MG63 (cell line): ENCODE measurements at regions not wholly inside any gene's neighbourhood (a gene's known extent, or its start where the extent isn't known, plus 50 kb on each side); places are given as distances from the start of the nearest gene placed in this dataset.

Source experiments
- DNase-seq: peaks from one replicate; pipeline ENCODE4 v3.0.0-alpha.2; 2020
- H3K27me3 ChIP-seq: fragments of 250-450 bp; sonication (Bioruptor Pico); 2 replicates; pipeline ENCODE4 v1.5.1; 2020; ENCODE audit warnings: mild to moderate bottlenecking, moderate library complexity
- H3K36me3 ChIP-seq: fragments of 250-450 bp; sonication (Bioruptor Pico); 2 replicates; pipeline ENCODE4 v1.5.1; 2020; ENCODE audit warnings: mild to moderate bottlenecking, moderate library complexity
- H3K4me3 ChIP-seq: fragments of 250-450 bp; sonication (Bioruptor Pico); 2 replicates; pipeline ENCODE4 v1.5.1; 2020; ENCODE audit warnings: mild to moderate bottlenecking, moderate library complexity
- H3K9me3 ChIP-seq: fragments of 250-450 bp; sonication (Bioruptor Pico); 2 replicates; pipeline ENCODE4 v1.5.1; 2020; ENCODE audit warnings: mild to moderate bottlenecking, moderate library complexity

DNA sequence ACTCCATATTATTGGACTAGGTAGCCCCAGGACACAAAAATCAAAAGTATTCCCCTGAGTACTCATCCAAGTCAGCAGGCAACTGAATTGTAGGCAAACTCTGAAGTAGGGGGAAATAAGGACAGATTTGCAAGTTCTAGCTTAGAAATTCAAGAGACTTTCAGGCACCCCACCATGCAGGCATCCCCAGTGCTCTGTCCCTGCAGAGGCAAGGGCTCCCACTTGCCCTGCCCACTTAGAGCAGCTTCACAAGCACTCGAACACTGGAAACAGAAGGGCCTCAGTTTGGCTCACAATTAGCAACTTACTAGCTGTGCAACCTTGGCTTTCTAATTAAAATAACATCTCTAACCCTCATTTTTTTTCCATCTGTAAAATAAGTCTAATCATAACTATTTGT is 209.2 kb downstream of the C7orf25 start:
- Histone ChIP-seq H3K36me3 (no peaks in the 10 kb centered on the region), H3K27me3 (no peaks in the 10 kb centered on the region), H3K9me3 (0 out of 2 replicates have a peak, but pooled peaks cover 2% of the 10 kb centered on the region), H3K4me3 (no peak overlapping the region)
- DNase-seq, result no peak

DNA sequence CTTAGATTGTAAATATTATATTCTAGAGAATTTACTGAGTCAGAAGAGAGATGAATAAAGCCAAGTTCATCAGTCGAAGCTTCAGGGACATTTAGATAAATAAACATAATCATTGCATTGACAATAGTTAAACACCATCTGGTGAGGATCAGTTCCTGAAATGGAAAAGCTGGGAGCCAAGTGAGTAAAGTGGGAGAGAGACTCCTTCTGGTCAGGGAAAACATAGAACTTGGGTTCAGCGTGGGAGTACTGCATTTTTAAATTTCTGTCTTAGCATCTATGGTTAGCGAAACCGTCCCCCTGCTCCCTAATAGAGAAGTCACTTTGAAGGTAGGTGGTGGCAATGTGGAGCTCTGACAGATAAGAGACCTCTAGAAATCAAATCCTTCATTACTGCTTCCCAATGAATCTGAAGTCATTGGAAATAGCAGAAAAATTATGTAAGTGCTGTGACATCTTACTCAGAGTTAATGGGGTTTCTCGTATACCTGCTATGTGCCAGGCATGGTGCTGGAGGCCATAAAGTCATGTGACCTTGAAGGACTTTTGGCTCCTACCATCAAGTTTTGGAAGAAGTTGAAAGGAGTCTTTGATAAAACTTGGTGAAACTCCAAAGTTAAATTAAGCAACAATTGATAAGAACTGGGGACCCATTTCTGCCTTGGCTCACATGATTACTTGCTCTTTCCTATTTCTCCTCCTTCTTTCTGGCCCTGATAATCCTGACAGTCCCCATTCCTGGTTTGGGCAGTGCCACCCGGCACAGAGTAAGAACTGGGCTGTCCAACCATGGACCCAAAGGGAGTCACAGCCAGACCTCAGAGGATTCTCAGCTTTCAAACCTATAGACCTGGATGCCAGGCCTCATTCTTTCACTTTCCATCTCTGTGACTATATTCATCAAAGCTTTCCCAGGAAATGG is 211.2 kb downstream of the C7orf25 start:
- Histone ChIP-seq H3K4me3 (no peak overlapping the region), H3K27me3 (no peaks in the 10 kb centered on the region), H3K9me3 (0 out of 2 replicates have a peak, but pooled peaks cover 2% of the 10 kb centered on the region), H3K36me3 (no peaks in the 10 kb centered on the region)
- DNase-seq, result peak; percentile 22

DNA sequence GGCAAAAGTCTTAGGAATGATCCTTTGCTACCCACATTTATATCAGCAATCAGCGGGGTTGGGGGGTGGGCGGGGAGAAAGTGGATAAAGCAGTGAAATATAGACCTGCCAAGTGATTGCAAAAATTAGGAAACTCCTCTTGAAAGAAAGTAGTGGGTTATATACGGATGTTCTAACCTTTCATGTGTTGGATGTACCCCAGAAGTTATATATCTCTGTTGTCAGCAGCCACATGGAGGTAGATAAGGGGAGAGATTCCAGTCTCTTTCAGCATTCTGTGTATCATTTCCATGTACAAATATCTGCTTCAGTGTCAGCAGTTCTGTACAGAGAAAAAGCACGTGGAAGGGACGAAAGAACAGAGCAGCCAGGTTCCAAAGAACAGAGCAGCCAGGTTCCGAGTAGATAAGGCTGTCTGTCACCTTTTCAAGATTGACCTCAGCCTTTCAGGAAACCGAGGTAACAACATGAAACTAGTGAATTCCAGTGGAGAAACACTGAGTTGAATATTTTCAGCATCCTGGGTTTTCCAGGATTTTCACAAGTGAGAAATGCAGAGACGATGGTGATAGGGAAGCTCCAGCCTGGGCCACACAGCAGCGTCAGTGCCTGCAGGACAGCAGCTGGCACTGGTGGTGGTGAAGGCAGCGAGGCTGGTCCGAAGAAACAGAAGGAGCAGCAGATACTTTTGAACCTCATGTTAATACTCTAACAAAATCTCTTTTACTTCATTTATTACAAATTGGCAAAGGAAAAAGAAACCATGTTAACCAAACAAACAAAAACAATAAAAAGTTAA is 212.3 kb downstream of the C7orf25 start:
- no peaks in the 10 kb centered on the region for H3K27me3 ChIP-seq
- H3K9me3 ChIP-seq, result 0 out of 2 replicates have a peak, but pooled peaks cover 2% of the 10 kb centered on the region
- H3K36me3 ChIP-seq, result no peaks in the 10 kb centered on the region
- H3K4me3 ChIP-seq, result no peak overlapping the region
- no peak for DNase-seq

DNA sequence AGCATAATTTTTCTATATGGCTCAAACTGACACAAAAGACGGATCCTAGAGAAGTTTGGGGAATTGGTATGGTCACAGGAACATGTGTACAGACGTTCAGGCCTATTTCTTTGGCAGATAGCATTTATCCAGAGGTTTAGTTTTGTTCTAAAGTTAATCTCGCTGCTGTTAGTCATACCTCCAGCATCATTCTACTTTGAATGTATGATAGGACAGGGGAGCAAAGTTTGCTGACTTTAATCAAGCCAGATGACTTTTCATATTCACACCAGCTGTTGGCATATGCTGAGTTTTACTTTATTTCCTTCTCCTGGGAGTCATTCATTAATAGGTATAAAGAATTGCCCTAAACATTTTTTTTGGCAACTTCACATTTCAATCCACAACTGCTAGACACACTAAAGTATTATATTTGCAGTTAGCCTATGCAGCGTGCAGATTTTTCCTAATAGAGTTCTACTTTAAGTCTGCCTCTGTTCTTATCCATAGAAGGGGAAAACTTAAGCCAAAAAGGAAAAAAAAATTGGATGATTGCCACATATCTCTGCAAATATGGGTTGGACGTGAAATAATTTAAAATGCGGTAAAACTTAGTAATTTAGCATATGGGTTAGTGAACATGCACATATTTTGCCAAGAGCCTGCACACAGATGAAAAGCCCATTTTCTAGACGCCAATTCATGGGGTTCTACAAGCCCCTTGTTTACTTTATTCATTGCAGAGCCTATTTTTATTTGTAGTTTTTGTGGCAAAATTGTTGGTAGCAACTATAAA is 213.1 kb downstream of the C7orf25 start:
- no peaks in the 10 kb centered on the region for H3K36me3 ChIP-seq
- H3K27me3 ChIP-seq, result no peaks in the 10 kb centered on the region
- no peak for DNase-seq
- H3K9me3 ChIP-seq, result 0 out of 2 replicates have a peak, but pooled peaks cover 2% of the 10 kb centered on the region
- no peak overlapping the region for H3K4me3 ChIP-seq

DNA sequence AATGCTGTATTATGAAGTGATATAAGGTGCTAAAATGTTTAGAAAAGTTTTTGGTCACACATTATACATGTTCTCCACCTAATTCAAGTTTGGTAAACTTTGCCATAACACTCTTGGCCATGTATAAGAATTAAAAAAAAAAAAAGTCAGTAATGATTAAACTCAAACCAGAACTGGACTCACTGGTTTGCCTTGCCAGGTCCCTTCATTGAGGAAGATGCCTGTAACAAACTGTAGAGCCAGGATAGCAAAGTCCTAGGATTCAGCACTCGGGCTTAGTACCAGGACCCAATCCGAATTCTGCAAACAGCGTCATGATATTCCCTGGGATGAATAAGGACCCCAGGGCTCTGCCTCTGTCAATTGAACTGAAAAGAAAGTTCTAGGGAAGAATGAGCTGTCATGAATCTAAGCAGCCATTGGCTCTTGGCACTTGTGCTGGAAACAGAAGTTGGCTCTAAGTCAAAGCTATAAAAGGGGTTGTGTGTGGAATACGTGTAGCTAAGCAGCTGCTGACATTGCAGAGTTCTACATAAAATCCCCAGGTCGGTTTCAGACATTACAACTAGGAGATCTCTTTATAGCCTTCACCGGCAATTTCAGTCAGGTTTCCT is 216.9 kb downstream of the C7orf25 start:
- no peaks in the 10 kb centered on the region for H3K27me3 ChIP-seq
- no peak for DNase-seq
- H3K4me3 ChIP-seq, result no peak overlapping the region
- peaks cover under 1% of the 10 kb centered on the region; the same call in 1 of the 2 replicates for H3K9me3 ChIP-seq
- no peaks in the 10 kb centered on the region for H3K36me3 ChIP-seq

DNA sequence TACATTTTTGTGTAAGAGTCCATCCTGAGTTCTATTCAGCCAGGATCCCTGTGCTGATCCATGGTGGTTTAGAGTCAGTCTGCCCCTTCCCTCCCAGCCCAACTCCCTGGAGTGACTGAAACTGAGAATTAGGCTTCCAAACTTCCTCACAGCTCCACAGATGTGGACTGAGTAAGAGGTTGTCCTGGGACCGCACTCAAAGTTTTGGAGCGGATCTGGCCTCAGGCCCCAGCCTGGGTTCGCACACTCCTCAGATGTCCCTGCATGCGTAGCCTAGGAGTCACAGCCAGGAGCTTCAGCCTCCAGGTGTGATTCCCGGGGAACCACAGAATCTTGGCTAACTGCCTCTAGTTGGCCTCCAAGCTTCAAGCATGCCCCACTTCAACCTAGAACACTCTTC is 218.1 kb downstream of the C7orf25 start:
- H3K9me3 ChIP-seq, result peaks cover 6% of the 10 kb centered on the region
- H3K4me3 ChIP-seq, result no peak overlapping the region
- H3K27me3 ChIP-seq, result no peaks in the 10 kb centered on the region

DNA sequence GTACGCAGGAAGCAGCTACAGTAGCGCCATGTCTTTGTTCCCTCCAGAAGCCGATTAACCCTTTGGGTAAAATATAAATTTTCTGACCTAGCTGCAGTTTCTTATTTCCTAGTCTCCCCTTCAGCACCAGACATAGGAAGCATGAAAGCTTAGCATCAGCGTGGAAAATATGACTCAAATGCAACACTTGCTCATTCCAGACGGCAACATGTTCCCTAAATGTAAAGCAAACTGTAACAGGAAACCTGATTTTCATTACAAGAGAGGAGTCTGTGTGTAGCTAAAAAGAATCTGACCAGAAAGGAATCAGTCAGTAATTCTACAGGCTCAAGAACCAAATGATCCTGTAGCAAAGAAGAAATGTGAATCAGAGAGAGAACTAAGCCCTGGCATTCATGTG is 219.2 kb downstream of the C7orf25 start:
- no peaks in the 10 kb centered on the region for H3K27me3 ChIP-seq

More for the DNA sequence above, 218.1 kb downstream of the C7orf25 start:
- H3K36me3 ChIP-seq, result no peaks in the 10 kb centered on the region
- no peak for DNase-seq

DNA sequence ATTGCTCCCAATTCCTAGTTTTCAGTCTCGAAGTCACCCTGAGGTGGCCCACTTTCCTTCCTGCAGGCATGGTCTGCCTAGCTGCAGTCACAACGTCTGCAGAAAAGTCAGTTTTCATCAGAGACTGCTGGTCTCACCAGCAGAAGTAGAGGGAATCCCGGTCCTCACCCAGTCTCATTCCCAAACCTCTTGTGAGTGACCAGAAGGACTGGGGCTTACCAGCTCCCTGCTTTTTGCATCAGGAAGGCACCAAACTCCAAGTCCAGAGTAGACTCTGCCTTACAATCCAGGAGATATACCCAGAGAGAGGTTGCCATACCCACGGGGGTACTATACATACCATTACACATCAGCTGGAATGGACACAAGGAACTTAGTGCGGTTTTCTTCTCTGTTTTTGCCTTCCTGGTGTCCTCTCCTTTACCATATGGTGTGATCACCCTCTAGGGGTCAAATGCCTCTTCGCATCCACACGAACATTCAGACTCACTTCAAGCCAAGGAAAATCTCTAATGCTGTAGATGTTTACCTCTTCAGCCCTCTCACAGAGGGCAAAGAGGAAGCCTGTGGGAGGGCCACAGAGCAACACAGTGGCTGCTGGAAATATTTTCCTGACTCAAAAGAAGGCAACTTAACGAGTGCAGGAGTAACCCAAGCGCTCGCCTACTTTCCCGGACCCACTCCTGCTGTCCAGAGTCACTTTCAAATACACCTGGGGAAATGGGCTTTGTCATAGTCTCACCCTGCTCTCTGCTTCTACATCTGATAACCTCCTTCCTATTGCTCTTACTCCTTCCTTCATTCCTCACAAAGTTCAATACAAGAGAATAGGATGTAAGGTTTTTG is 220.9 kb downstream of the C7orf25 start:
- H3K27me3 ChIP-seq, result no peaks in the 10 kb centered on the region
- H3K9me3 ChIP-seq, result peaks cover 6% of the 10 kb centered on the region
- no peaks in the 10 kb centered on the region for H3K36me3 ChIP-seq
- peak; percentile 45 for DNase-seq
- no peak overlapping the region for H3K4me3 ChIP-seq

More for the DNA sequence above, 219.2 kb downstream of the C7orf25 start:
- peaks cover 6% of the 10 kb centered on the region for H3K9me3 ChIP-seq
- no peaks in the 10 kb centered on the region for H3K36me3 ChIP-seq
- DNase-seq, result no peak
- H3K4me3 ChIP-seq, result no peak overlapping the region

DNA sequence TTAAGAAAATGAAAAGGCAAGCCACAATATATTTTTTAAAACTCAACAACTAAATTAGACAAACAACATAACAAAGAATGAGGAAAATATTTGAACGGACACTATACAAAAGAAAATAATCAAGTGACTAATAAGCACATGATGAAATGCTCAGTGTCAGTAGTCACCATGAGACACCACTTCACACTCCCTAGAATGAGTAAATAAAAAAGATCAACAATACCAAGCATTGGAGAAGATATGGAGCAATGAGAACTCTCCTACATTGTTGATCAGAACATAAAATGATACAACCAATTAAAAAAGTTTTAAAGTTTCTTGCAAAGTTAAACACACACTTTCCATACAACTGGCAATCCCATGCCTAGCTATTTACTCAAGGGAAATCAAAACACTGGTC is 222.2 kb downstream of the C7orf25 start:
- Histone ChIP-seq H3K36me3 (no peaks in the 10 kb centered on the region), H3K27me3 (no peaks in the 10 kb centered on the region), H3K9me3 (peaks cover 6% of the 10 kb centered on the region), H3K4me3 (no peak overlapping the region)
- DNase-seq, result no peak

DNA sequence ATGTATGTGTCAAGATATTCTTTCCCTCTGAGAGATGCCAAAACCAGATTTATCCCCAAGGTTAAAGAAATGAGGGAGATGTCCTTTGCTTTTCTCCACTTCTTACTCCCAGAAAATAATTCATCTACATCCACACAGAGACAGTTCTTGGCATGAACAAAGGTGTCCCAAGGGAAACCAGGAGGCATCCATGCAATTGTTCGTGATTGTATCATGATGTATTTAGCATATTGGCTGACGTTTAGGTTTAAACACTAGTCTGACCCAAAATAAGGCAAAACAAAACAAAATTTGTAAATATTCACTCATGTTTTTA is 223.9 kb downstream of the C7orf25 start:
- H3K9me3 ChIP-seq, result peaks cover 6% of the 10 kb centered on the region

DNA sequence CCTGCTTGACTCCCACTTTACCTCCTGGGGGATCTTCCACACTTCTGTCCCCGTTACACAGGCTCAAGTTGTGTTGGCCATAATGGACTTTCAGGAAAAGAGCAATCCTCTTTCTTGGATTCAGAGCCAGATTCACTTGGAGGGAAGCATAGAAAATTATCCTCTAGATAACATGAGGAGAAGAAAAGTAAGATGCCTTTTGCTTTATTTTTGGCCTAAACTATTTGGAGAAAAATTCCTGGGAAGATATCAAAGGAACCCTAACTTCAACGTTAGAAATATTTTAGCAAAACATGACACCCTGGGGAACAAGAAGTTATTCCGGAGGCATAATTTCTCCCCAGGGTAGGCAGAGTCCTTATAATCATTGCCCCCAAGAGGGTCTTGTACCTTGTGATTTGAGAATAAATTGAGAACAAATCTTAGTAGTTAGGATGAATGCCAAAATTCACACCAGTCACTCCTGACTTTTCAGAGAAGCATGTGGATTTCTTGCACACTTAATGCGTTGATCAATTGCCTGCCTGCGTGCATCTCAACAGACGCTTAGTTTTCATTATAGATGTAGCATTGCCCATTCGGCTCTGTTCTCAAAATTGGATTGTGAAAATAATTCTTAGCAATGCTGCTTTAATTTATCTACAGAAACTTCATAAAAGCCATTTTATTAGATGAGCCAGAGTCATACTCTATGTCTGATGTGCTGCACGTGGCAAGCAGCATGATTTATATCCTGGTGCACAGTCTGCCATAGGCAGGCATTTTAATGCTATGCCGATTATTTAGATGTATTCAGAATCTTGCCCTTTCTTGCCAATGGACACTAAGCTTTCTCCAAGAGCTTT is 224.4 kb downstream of the C7orf25 start:
- DNase-seq, result no peak

More for the DNA sequence above, 223.9 kb downstream of the C7orf25 start:
- no peak overlapping the region for H3K4me3 ChIP-seq
- DNase-seq, result no peak
- no peaks in the 10 kb centered on the region for H3K36me3 ChIP-seq
- H3K27me3 ChIP-seq, result no peaks in the 10 kb centered on the region

DNA sequence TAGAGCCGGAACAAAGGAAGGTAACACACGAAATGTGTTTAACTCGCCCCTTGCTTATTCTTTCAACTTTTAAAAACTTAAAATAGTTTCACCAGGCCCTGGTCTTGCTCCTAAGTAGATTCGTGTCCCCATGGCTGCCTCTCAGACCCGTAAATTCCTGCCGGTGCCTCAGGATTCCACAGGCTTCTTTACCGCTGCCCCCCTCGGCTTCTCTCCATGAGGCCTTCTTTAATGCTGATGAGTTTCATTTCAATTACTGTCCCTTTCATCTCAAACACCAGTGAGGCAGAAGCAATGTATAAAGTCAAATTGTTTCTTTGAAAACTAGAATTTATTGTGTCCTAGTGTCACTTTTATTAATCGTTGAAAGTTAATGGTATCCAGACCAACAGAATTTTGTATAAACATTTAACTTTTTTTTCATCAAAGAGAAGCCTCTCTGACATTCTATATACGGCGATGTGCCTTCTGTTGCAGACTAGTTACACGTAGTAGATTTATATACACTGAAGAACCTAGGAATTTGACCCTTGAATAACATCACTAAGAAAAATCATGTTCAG is 225.2 kb downstream of the C7orf25 start:
- no peaks in the 10 kb centered on the region for H3K36me3 ChIP-seq
- no peak overlapping the region for H3K4me3 ChIP-seq
- H3K9me3 ChIP-seq, result peaks cover 6% of the 10 kb centered on the region
- H3K27me3 ChIP-seq, result no peaks in the 10 kb centered on the region
- no peak for DNase-seq

More for the DNA sequence above, 224.4 kb downstream of the C7orf25 start:
- Histone ChIP-seq H3K27me3 (no peaks in the 10 kb centered on the region), H3K36me3 (no peaks in the 10 kb centered on the region), H3K9me3 (peaks cover 6% of the 10 kb centered on the region), H3K4me3 (no peak overlapping the region)

DNA sequence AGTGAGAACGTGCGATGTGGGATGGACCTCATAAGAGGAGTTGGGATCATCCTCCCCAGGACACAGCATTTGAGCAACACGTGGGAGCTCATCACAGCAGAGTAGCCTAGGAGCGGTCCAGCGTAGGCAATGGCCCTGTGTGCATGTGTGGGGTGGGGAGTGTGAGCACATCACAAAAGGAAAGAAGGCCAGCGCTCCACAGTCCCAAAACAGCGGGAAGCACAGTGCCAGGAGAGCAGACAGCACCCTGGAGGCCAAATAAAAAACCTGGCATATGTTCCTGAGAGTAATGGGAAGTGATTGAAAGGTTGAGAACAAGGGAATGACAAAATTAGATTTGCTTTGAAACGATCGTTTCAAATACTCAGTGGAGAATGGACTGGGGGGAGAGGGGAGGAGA is 226.0 kb downstream of the C7orf25 start:
- Histone ChIP-seq H3K4me3 (no peak overlapping the region), H3K9me3 (peaks cover 6% of the 10 kb centered on the region), H3K27me3 (no peaks in the 10 kb centered on the region), H3K36me3 (no peaks in the 10 kb centered on the region)
- DNase-seq, result no peak
